HepG2 (cell line): ENCODE measurements at regions not wholly inside any gene's neighbourhood (a gene's known extent, or its start where the extent isn't known, plus 50 kb on each side); places are given as distances from the start of the nearest gene placed in this dataset.

Source experiments
- CTCF ChIP-seq: sonication (generic); formaldehyde crosslinking; IDR thresholded peaks from 2 replicates; pipeline ENCODE4 v1.5.0; 2020; ENCODE audit warnings: mild to moderate bottlenecking, missing genetic modification reagents, moderate library complexity
- FOXJ3 ChIP-seq: sonication (generic); formaldehyde crosslinking; IDR thresholded peaks from 2 replicates; pipeline ENCODE4 v1.4.0; 2020; ENCODE audit warnings: missing genetic modification reagents, mild to moderate bottlenecking, borderline replicate concordance
- RAD51 ChIP-seq: fragments of 450-650 bp; IDR thresholded peaks from 2 replicates; pipeline ENCODE4 v1.6.1; 2016; ENCODE audit warnings: borderline replicate concordance
- ZNF20 ChIP-seq: sonication (generic); formaldehyde crosslinking; IDR thresholded peaks from 2 replicates; pipeline ENCODE4 v1.4.0; 2020; ENCODE audit warnings: mild to moderate bottlenecking, moderate library complexity, missing genetic modification reagents

- TF ChIP-seq ZNF20 (CRISPR knock-in tag) (no peak), FOXJ3 (CRISPR knock-in tag) (no peak), CTCF (no peak), RAD51 (no peak)
Measured at GRCh38 chr18:39781565-39781964, 2173.5 kb upstream of the PIK3C3 start.
